ENCODE measurements at regions not wholly inside any gene's neighbourhood (a gene's known extent, or its start where the extent isn't known, plus 50 kb on each side); places are given as distances from the start of the nearest gene placed in this dataset.

DNA sequence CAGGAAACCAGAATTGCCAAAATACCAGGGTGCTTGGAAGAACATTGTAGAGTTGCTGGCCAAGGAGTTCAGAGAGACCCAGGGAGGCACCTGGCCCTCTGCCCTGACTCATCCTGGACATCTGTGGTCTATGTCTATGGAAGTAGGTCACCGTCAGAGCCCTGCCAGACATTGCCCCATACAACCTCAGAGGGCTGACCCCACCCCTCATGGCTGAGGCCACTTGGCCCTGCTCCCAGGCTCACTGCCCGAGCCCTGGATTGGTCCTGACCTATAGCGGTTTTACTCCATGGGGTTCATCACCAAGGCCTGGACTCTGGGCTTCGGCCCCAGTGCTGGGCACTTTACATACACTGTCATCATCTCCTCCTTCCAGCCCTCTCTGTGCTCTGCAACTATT is 233.1 kb downstream of the PTPRU start:
- TF ChIP-seq POU2F2 (IDR thresholded peaks at IDR 0.05; ENCODE audit: low read depth, low read length): no peak
- no peak for TF ChIP-seq POLR2A (IDR thresholded peaks at IDR 0.05; ENCODE audit: low read depth, low read length)
- TF ChIP-seq TAF1 (IDR thresholded peaks at IDR 0.05; ENCODE audit: low read depth, low read length): no peak
